ENCODE measurements at regions not wholly inside any gene's neighbourhood (a gene's known extent, or its start where the extent isn't known, plus 50 kb on each side); places are given as distances from the start of the nearest gene placed in this dataset.
"Not testable (repeated sequence)": the region's sequence is repeated elsewhere in the genome, so short reads cannot be mapped to it uniquely, and the experiment has no call there.

- no peak for DNase-seq (ENCODE audit: low read depth in 1 of 2, low spot score in 1 of 2)
- TF ChIP-seq POLR2AphosphoS5 (IDR thresholded peaks at IDR 0.05; ENCODE audit: low read depth) (no peak), GABPA (IDR thresholded peaks at IDR 0.05; ENCODE audit: low read depth) (no peak), SPI1 (IDR thresholded peaks at IDR 0.05; ENCODE audit: borderline replicate concordance, low read depth) (no peak), REST (IDR thresholded peaks at IDR 0.05; ENCODE audit: insufficient replicate concordance, low read depth) (no peak)
- Histone ChIP-seq H3K4me3 (replicated peaks; ENCODE audit: insufficient read depth, low read length) (no peak overlapping the region), H3K27me3 (ENCODE audit: insufficient read depth, poor library complexity, severe bottlenecking) (no peaks in the 10 kb centered on the region), H3K27ac (replicated peaks) (no peak overlapping the region)
These were observed 669.6 kb upstream of the PCDH10 start for GRCh38 chr4:132479543-132479942.

- H3K4me3 ChIP-seq (replicated peaks; ENCODE audit: insufficient read depth, low read length), result no peak overlapping the region
- no peaks in the 10 kb centered on the region for H3K27me3 ChIP-seq (ENCODE audit: insufficient read depth, poor library complexity, severe bottlenecking)
- DNase-seq (ENCODE audit: low read depth in 1 of 2, low spot score in 1 of 2), result no peak
- TF ChIP-seq POLR2AphosphoS5 (IDR thresholded peaks at IDR 0.05; ENCODE audit: low read depth) (no peak), GABPA (IDR thresholded peaks at IDR 0.05; ENCODE audit: low read depth) (no peak), CTCF (IDR thresholded peaks at IDR 0.05; ENCODE audit: insufficient read depth, low read length) (no peak), SPI1 (IDR thresholded peaks at IDR 0.05; ENCODE audit: borderline replicate concordance, low read depth) (no peak), REST (IDR thresholded peaks at IDR 0.05; ENCODE audit: insufficient replicate concordance, low read depth) (no peak)
- no peak overlapping the region for H3K27ac ChIP-seq (replicated peaks)
These were observed 660.5 kb upstream of the PCDH10 start for GRCh38 chr4:132488555-132488954.

GRCh38 chr4:132493476-132493875 is 655.6 kb upstream of the PCDH10 start:
- Histone ChIP-seq H3K27ac (replicated peaks) (no peak overlapping the region), H3K4me3 (replicated peaks; ENCODE audit: insufficient read depth, low read length) (no peak overlapping the region), H3K27me3 (ENCODE audit: insufficient read depth, poor library complexity, severe bottlenecking) (no peaks in the 10 kb centered on the region)
- no peak for DNase-seq (ENCODE audit: low read depth in 1 of 2, low spot score in 1 of 2)
- no peak for TF ChIP-seq GABPA (IDR thresholded peaks at IDR 0.05; ENCODE audit: low read depth)
- no peak for TF ChIP-seq POLR2AphosphoS5 (IDR thresholded peaks at IDR 0.05; ENCODE audit: low read depth)
- no peak for TF ChIP-seq CTCF (IDR thresholded peaks at IDR 0.05; ENCODE audit: insufficient read depth, low read length)
- TF ChIP-seq SPI1 (IDR thresholded peaks at IDR 0.05; ENCODE audit: borderline replicate concordance, low read depth), result no peak
- no peak for TF ChIP-seq REST (IDR thresholded peaks at IDR 0.05; ENCODE audit: insufficient replicate concordance, low read depth)

GRCh38 chr4:132495267-132495812 is 653.8 kb upstream of the PCDH10 start:
- not testable (repeated sequence) for H3K27ac ChIP-seq (replicated peaks); H3K27me3 ChIP-seq (ENCODE audit: insufficient read depth, poor library complexity, severe bottlenecking); H3K4me3 ChIP-seq (replicated peaks; ENCODE audit: insufficient read depth, low read length); DNase-seq (ENCODE audit: low read depth in 1 of 2, low spot score in 1 of 2)
